Keratinocyte (primary cell): ENCODE measurements at regions not wholly inside any gene's neighbourhood (a gene's known extent, or its start where the extent isn't known, plus 50 kb on each side); places are given as distances from the start of the nearest gene placed in this dataset.

Source experiments
- DNase-seq: peaks from one replicate; pipeline ENCODE4 v3.0.0-alpha.2; 2011; ENCODE audit warnings: low read depth, missing footprints, low spot score
- FAIRE-seq: peaks from 2 replicates; lab custom pipeline; 2011; peaks lifted over from hg19 to GRCh38; lab: Jason Lieb, UNC
- H2AFZ ChIP-seq: 2 replicates; pipeline ENCODE4 v1.6.0; 2012; ENCODE audit warnings: low read length, control low read depth, inconsistent platforms; ENCODE audit not compliant: control insufficient read depth
- H3K27ac ChIP-seq: 2 replicates; pipeline ENCODE4 v1.5.1; 2011; ENCODE audit warnings: low read length; ENCODE audit not compliant: control insufficient read depth, insufficient read depth
- H3K27me3 ChIP-seq: 3 replicates; pipeline ENCODE4 v1.6.0; 2011; ENCODE audit warnings: low read length; ENCODE audit not compliant: control insufficient read depth, insufficient read depth; ENCODE audit errors: extremely low read depth
- H3K36me3 ChIP-seq, 2 experiments: 2 replicates in 1 of 2; 3 replicates in 1 of 2; pipeline ENCODE4 v1.5.1; 2011; ENCODE audit warnings: low read length in 2 of 2, mild to moderate bottlenecking in 1 of 2; ENCODE audit not compliant: control insufficient read depth in 2 of 2, insufficient read depth in 2 of 2; ENCODE audit errors: extremely low read depth in 1 of 2
- H3K4me1 ChIP-seq: 3 replicates; pipeline ENCODE4 v1.5.1; 2011; ENCODE audit warnings: low read length; ENCODE audit not compliant: control insufficient read depth, insufficient read depth; ENCODE audit errors: extremely low read depth
- H3K4me2 ChIP-seq: 3 replicates; pipeline ENCODE4 v1.6.0; 2011; ENCODE audit warnings: low read depth, low read length; ENCODE audit not compliant: control insufficient read depth, insufficient read depth; ENCODE audit errors: extremely low read depth
- H3K4me3 ChIP-seq, 3 experiments: fragments of 200-600 bp in 1 of 3; sonication (generic) in 1 of 3; 2 replicates in 2 of 3; 3 replicates in 1 of 3; pipeline ENCODE4 v1.5.1; 2011 to 2016; ENCODE audit warnings: low read length in 3 of 3, mild to moderate bottlenecking in 3 of 3, control low read depth in 2 of 3, inconsistent platforms in 1 of 3, low read depth in 1 of 3, mixed read lengths in 1 of 3, mixed run types in 1 of 3, moderate library complexity in 1 of 3; ENCODE audit not compliant: control insufficient read depth in 2 of 3, insufficient read depth in 2 of 3; ENCODE audit errors: extremely low read depth in 1 of 3
- H3K79me2 ChIP-seq: 2 replicates; pipeline ENCODE4 v1.6.0; 2012; ENCODE audit warnings: low read length; ENCODE audit not compliant: control insufficient read depth, insufficient read depth
- H3K9ac ChIP-seq: 3 replicates; pipeline ENCODE4 v1.6.0; 2011; ENCODE audit warnings: low read length; ENCODE audit not compliant: control insufficient read depth, insufficient read depth; ENCODE audit errors: extremely low read depth
- H3K9me1 ChIP-seq: 3 replicates; pipeline ENCODE4 v1.6.0; 2011; ENCODE audit warnings: low read length; ENCODE audit not compliant: control insufficient read depth, insufficient read depth; ENCODE audit errors: extremely low read depth
- H3K9me3 ChIP-seq: 2 replicates; pipeline ENCODE4 v1.5.1; 2012; ENCODE audit warnings: low read depth, low read length; ENCODE audit not compliant: control insufficient read depth
- H4K20me1 ChIP-seq: 3 replicates; pipeline ENCODE4 v1.6.0; 2011; ENCODE audit warnings: low read length; ENCODE audit not compliant: control insufficient read depth, insufficient read depth; ENCODE audit errors: extremely low read depth
- CTCF ChIP-seq, 3 experiments: IDR thresholded peaks in 1 of 3; conservative IDR thresholded peaks in 1 of 3; optimal IDR thresholded peaks in 1 of 3; 2 replicates in 2 of 3; 3 replicates in 1 of 3; pipeline versions ENCODE3 to v1.5.1; 2011; ENCODE audit warnings: low read length in 3 of 3, mild to moderate bottlenecking in 3 of 3, moderate library complexity in 2 of 3, control low read depth in 1 of 3, inconsistent platforms in 1 of 3; ENCODE audit not compliant: insufficient read depth in 2 of 3; ENCODE audit errors: extremely low read depth in 1 of 3
- EZH2 ChIP-seq: IDR thresholded peaks from one replicate; pipeline ENCODE4 v1.6.1; 2012; ENCODE audit warnings: inconsistent platforms, mild to moderate bottlenecking, low read length, moderate library complexity
- dilution Hi-C: fragments of 300-500 bp; cut with MboI; formaldehyde crosslinking; loops from one replicate; pipeline ENCODE4 v1.7.0; 2020; ENCODE audit warnings: low sequenced_read_pairs; ENCODE audit not compliant: extremely low pct_ligation_motif_present

- Histone ChIP-seq H3K4me2 (no peak overlapping the region), H3K79me2 (no peaks in the 10 kb centered on the region), H3K27ac (no peak overlapping the region), H3K9me3 (no peaks in the 10 kb centered on the region), H3K9ac (no peak overlapping the region), H3K4me1 (no peaks in the 10 kb centered on the region), H3K27me3 (no peaks in the 10 kb centered on the region), H2AFZ (no peak overlapping the region), H4K20me1 (no peaks in the 10 kb centered on the region), H3K9me1 (no peaks in the 10 kb centered on the region), H3K4me3 (no peak overlapping the region), H3K36me3 (no peaks in the 10 kb centered on the region)
- FAIRE-seq (no peak), DNase-seq (no peak)
- TF ChIP-seq EZH2 (no peak), CTCF (optimal IDR thresholded peaks at IDR 0.05 in 1 of 3, IDR thresholded peaks at IDR 0.05 in 1 of 3, conservative IDR thresholded peaks at IDR 0.05 in 1 of 3; ENCODE audit: extremely low read depth in 1 of 3, insufficient read depth in 2 of 3, low read length in 3 of 3) (no peak)
- dilution Hi-C loops: no loop called here
Observed at GRCh38 chr12:114744285-114744684, 60.3 kb upstream of the TBX3 start.

GRCh38 chr12:114743799-114744198 is 59.8 kb upstream of the TBX3 start:
- TF ChIP-seq CTCF (optimal IDR thresholded peaks at IDR 0.05 in 1 of 3, IDR thresholded peaks at IDR 0.05 in 1 of 3, conservative IDR thresholded peaks at IDR 0.05 in 1 of 3; ENCODE audit: extremely low read depth in 1 of 3, insufficient read depth in 2 of 3, low read length in 3 of 3): no peak
- TF ChIP-seq EZH2: no peak
- H3K27ac ChIP-seq: no peak overlapping the region
- H3K36me3 ChIP-seq: no peaks in the 10 kb centered on the region
- H3K9me3 ChIP-seq: no peaks in the 10 kb centered on the region
- no peak overlapping the region for H2AFZ ChIP-seq
- FAIRE-seq (no peak), DNase-seq (no peak)
- H3K27me3 ChIP-seq: no peaks in the 10 kb centered on the region
- no peaks in the 10 kb centered on the region for H3K79me2 ChIP-seq
- no peaks in the 10 kb centered on the region for H3K9me1 ChIP-seq
- H3K4me2 ChIP-seq: no peak overlapping the region
- no peaks in the 10 kb centered on the region for H4K20me1 ChIP-seq
- no peak overlapping the region for H3K4me3 ChIP-seq
- no peak overlapping the region for H3K9ac ChIP-seq
- dilution Hi-C loops: no loop called here
- H3K4me1 ChIP-seq: no peaks in the 10 kb centered on the region
